Suprapubic skin (tissue), 4 donors: ENCODE measurements at regions not wholly inside any gene's neighbourhood (a gene's known extent, or its start where the extent isn't known, plus 50 kb on each side); places are given as distances from the start of the nearest gene placed in this dataset.
A peak's percentile ranks its signal among the peaks of the same experiment; 100 is the strongest.

Source experiments
- DNase-seq, 2 donors: peaks; one replicate each; pipeline ENCODE4 v3.0.0-alpha.2; 2019; ENCODE audit warnings: low spot score in 2 of 2
- H3K27ac ChIP-seq: fragments of 200-600 bp; sonication (generic); one replicate; pipeline ENCODE4 v1.5.1; 2019
- H3K27me3 ChIP-seq: fragments of 200-600 bp; sonication (generic); one replicate; pipeline ENCODE4 v1.5.1; 2019
- H3K36me3 ChIP-seq: fragments of 200-600 bp; sonication (generic); one replicate; pipeline ENCODE4 v1.5.1; 2019
- H3K4me1 ChIP-seq: fragments of 200-600 bp; sonication (generic); one replicate; pipeline ENCODE4 v1.5.1; 2019
- H3K4me3 ChIP-seq: fragments of 200-600 bp; sonication (generic); one replicate; pipeline ENCODE4 v1.5.1; 2019; ENCODE audit warnings: mild to moderate bottlenecking
- H3K9me3 ChIP-seq: fragments of 200-600 bp; sonication (generic); one replicate; pipeline ENCODE4 v1.5.1; 2019
- CTCF ChIP-seq, 2 donors: fragments of 200-600 bp in 1 of 2; fragments of 450-650 bp in 1 of 2; sonication (generic) in 1 of 2; IDR thresholded peaks; one replicate each; pipeline ENCODE4 v1.5.1; 2016 to 2019; ENCODE audit warnings: antibody characterized with exemption in 2 of 2, mild to moderate bottlenecking in 1 of 2, moderate library complexity in 1 of 2
- EP300 ChIP-seq: sonication (generic); formaldehyde crosslinking; IDR thresholded peaks from one replicate; pipeline ENCODE4 v1.6.1; 2017; ENCODE audit warnings: antibody characterized with exemption
- POLR2A ChIP-seq, 2 donors: fragments of 450-650 bp; IDR thresholded peaks; one replicate each; pipeline ENCODE4 v1.6.1; 2017; ENCODE audit warnings: antibody characterized with exemption in 2 of 2, mild to moderate bottlenecking in 2 of 2, moderate library complexity in 2 of 2
- POLR2AphosphoS5 ChIP-seq, 3 donors: sonication (generic); formaldehyde crosslinking; IDR thresholded peaks; one replicate each; pipeline ENCODE4 v1.6.1; 2017; ENCODE audit warnings: antibody characterized with exemption in 3 of 3
- WGBS: methylation state at CpG from one replicate; pipeline ENCODE4 v1.1.5; 2018; 5-methylcytosine and 5-hydroxymethylcytosine counted together

DNA sequence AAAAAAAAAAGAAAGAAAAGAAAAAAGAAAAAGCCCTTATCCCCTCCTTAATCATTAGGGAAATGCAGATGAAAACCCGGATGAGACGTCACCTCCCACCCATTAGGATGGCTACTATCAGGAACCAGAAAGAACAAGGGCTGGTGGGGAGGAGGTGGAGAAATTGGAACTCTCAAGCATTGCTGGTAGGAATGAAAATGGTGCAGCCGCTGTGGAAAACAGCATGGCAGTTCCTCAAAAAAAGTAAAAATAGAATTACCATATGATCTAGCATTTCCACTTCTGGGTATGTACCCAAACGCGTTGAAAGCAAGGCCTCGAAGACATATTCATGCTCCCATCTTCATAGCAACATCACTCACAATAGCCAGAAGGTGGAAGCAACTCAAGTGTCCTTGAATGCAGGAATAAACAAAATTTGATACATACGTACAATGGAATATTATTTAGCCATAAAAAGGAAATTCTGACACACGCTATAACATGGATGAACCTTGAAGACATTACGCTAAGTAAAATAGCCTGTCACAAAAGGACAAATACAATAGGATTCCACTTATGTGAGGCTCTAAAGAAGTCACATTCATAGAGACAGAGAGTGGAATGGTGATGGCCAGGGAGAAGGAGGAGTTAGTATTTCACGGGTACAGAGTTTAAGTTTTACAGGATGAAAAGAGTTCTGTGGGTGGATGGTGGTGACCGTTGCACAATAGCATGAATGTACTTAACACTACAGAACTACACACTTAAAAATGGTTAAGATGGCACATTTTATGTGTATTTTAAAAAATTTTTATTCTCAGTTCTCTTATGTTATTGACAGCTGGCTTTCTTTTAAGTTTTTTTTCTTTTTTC is 166.8 kb upstream of the IER5L start:
- H3K27ac ChIP-seq, result peak overlapping the region; percentile 64
- no peak for DNase-seq
- H3K4me1 ChIP-seq, result peaks cover 21% of the 10 kb centered on the region
- no peak overlapping the region for H3K4me3 ChIP-seq
- H3K9me3 ChIP-seq, result no peaks in the 10 kb centered on the region
- no peak for TF ChIP-seq CTCF (IDR thresholded peaks at IDR 0.05)
- TF ChIP-seq EP300, result no peak
- H3K27me3 ChIP-seq, result no peaks in the 10 kb centered on the region
- H3K36me3 ChIP-seq, result no peaks in the 10 kb centered on the region
- WGBS, result 84% methylated on average over 11 of the region's 11 CpGs

DNA sequence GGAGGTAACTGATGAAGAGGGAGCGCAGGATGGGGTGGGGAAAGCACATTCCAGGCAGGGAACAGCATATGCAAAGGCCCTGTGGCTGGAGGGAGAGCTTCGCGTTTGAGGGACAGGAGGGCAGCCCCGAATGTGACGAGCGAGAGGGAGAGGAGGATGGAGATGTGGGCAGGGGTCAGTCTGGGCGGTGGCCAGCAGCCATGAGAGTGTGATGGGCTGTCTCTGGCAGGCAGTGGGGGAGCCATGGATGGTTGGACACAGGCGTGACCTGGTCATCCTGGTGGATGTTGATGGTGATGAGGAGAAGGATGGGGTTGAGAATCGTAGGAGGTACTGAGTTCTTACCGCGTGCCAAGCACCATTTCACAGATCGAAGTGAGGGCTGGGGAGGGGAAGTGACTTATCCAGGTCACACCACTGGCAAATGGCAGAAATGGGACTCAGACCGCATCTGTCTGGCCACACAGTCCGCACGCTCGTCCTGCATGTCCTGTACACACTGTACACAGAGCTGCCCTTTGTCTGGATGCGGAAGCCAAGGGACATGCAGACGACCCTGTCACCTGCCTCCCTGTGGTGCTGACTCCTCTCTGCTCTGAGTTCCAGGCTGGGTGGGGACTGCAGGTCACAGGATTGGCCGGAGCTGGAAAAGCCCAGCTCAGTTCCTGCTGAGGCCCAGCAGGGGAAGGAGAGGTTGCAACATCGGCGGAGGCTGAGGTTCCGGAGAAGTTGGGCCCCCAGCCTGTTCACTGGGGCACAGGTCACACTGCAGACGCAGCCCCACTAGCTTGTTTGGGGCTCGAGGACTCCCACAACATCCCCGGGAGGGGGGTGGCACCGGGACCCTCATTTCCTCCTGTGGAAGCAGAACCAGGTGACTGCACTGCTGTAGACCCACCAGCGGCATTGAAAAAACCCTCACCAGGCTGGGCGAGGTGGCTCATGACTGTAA is 165.6 kb upstream of the IER5L start:
- Histone ChIP-seq H3K27me3 (no peaks in the 10 kb centered on the region), H3K36me3 (no peaks in the 10 kb centered on the region), H3K4me1 (peaks cover 23% of the 10 kb centered on the region), H3K4me3 (no peak overlapping the region), H3K27ac (peak overlapping the region; percentile 64), H3K9me3 (no peaks in the 10 kb centered on the region)
- DNase-seq, result peak in 1 of 2 donors; percentile 88
- TF ChIP-seq POLR2A (IDR thresholded peaks at IDR 0.05) (no peak), POLR2AphosphoS5 (IDR thresholded peaks at IDR 0.05) (no peak), CTCF (IDR thresholded peaks at IDR 0.05) (no peak), EP300 (no peak)
- 81% methylated on average over 23 of the region's 28 CpGs for WGBS

DNA sequence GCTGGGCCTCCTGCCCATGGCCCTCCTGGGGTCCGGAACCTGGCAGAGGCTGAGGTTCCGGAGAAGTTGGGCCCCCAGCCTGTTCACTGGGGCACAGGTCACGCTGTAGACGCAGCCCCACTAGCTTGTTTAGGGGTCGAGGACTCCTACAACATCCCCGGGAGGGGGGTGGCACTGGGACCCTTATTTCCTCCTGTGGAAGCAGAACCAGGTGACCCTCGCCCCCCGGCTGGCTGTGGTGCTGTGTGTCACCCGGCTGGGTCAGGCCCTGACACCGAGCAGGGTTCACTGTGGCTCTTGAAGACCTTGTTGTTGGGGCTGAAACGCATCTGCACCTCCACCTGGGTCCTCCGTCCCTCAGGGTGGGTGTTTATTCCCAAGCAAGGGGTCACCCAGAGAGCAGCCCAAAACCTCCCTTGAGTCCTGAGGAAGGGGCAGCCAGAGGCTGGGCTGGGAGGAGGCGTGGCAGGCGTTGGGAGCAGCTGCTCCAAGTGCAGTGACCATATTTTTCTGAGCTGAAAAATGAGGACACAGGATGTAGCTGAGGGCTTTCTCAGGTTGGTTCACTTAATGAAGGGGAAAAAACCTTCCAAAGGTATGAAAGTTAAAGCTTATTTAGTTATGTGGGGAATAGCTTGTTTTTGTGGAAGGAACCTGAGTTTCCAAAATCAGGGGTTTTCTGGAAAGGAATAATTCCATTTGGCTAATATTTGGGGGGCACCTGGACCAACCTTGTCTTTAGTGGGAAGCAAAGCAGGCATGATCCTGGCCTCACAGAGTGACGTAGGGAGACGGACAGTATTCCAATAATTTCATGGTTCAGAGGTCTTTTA is 164.7 kb upstream of the IER5L start:
- 90% methylated on average over 13 of the region's 16 CpGs for WGBS
- H3K4me1 ChIP-seq, result peaks cover 25% of the 10 kb centered on the region

DNA sequence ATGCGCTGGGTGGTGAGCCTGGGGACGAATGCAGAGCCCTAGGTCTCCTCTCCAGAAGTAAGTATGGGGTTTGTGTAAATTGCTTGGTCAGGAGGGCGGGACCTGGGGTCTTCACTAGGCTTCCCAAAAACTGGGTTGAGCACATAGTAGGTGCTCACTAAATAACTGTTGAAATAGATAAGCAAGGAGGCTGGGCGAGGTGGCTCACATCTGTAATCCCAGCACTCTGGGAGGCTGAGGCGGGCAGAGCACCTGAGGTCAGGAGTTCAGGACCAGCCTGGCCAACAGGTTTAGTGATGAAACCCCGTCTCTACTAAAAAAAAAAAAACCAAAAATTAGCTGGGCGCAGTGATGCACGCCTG is 163.9 kb upstream of the IER5L start:
- H3K4me3 ChIP-seq, result no peak overlapping the region
- TF ChIP-seq CTCF (IDR thresholded peaks at IDR 0.05) (no peak), EP300 (no peak), POLR2A (IDR thresholded peaks at IDR 0.05) (no peak), POLR2AphosphoS5 (IDR thresholded peaks at IDR 0.05) (no peak)
- no peaks in the 10 kb centered on the region for H3K27me3 ChIP-seq
- no peak overlapping the region for H3K27ac ChIP-seq
- no peaks in the 10 kb centered on the region for H3K9me3 ChIP-seq
- peaks cover 29% of the 10 kb centered on the region for H3K4me1 ChIP-seq
- no peak for DNase-seq
- H3K36me3 ChIP-seq, result no peaks in the 10 kb centered on the region
- 93% methylated on average over 8 of the region's 8 CpGs for WGBS

More for the DNA sequence above, 164.7 kb upstream of the IER5L start:
- Histone ChIP-seq H3K36me3 (no peaks in the 10 kb centered on the region), H3K27ac (peak overlapping the region; percentile 29), H3K4me3 (no peak overlapping the region), H3K9me3 (no peaks in the 10 kb centered on the region), H3K27me3 (no peaks in the 10 kb centered on the region)
- no peak for TF ChIP-seq POLR2AphosphoS5 (IDR thresholded peaks at IDR 0.05)
- no peak for TF ChIP-seq POLR2A (IDR thresholded peaks at IDR 0.05)
- no peak for TF ChIP-seq CTCF (IDR thresholded peaks at IDR 0.05)
- no peak for TF ChIP-seq EP300
- DNase-seq, result no peak
